Left lung (tissue), 4 donors: ENCODE measurements at regions not wholly inside any gene's neighbourhood (a gene's known extent, or its start where the extent isn't known, plus 50 kb on each side); places are given as distances from the start of the nearest gene placed in this dataset.

Source experiments
- ATAC-seq: fragments of 200-7000 bp; cut with Tn5 transposase; one replicate; pipeline ENCODE4 v1.9.1; 2020; ENCODE audit warnings: moderate library complexity
- DNase-seq, 4 donors: peaks; one replicate each; pipeline ENCODE4 v3.0.0-alpha.2; 2013 to 2020
- H3K27ac ChIP-seq, 2 donors: fragments of 200-600 bp; sonication (generic) in 1 of 2; one replicate each; pipeline versions ENCODE4 v1.5.0 to v1.8.0; 2020 to 2021
- H3K27me3 ChIP-seq, 2 donors: fragments of 200-600 bp; sonication (generic) in 1 of 2; one replicate each; pipeline versions ENCODE4 v1.5.0 to v1.8.0; 2020 to 2021
- H3K36me3 ChIP-seq, 2 donors: fragments of 200-600 bp; sonication (generic) in 1 of 2; one replicate each; pipeline versions ENCODE4 v1.5.0 to v1.8.0; 2020 to 2021
- H3K4me1 ChIP-seq, 2 donors: fragments of 200-600 bp; one replicate each; pipeline ENCODE4 v1.8.0; 2021
- H3K4me3 ChIP-seq, 2 donors: fragments of 200-600 bp; sonication (generic) in 1 of 2; one replicate each; pipeline versions ENCODE4 v1.5.0 to v1.8.0; 2020 to 2021; ENCODE audit warnings: mild to moderate bottlenecking in 1 of 2
- H3K9me3 ChIP-seq, 2 donors: fragments of 200-600 bp; sonication (generic) in 1 of 2; one replicate each; pipeline versions ENCODE4 v1.5.0 to v1.8.0; 2020 to 2021
- intact Hi-C, 2 donors: fragments of 100-400 bp; cut with DNase I; formaldehyde crosslinking; loops; one replicate each; pipeline versions ENCODE4 v1.11.2 to v1.14.2; 2022
- TF ChIP-seq, protein P1 (sequence below), 2 donors: fragments of 200-600 bp; sonication (generic) in 1 of 2; IDR thresholded peaks; one replicate each; pipeline versions ENCODE4 v1.5.0 to v1.8.0; 2021; ENCODE audit warnings: antibody characterized with exemption in 2 of 2
- donor health status: DM: no; HTN: yes; CAD: no.
- donor health status: DM: no; HTN: no; CAD: no.

DNA sequence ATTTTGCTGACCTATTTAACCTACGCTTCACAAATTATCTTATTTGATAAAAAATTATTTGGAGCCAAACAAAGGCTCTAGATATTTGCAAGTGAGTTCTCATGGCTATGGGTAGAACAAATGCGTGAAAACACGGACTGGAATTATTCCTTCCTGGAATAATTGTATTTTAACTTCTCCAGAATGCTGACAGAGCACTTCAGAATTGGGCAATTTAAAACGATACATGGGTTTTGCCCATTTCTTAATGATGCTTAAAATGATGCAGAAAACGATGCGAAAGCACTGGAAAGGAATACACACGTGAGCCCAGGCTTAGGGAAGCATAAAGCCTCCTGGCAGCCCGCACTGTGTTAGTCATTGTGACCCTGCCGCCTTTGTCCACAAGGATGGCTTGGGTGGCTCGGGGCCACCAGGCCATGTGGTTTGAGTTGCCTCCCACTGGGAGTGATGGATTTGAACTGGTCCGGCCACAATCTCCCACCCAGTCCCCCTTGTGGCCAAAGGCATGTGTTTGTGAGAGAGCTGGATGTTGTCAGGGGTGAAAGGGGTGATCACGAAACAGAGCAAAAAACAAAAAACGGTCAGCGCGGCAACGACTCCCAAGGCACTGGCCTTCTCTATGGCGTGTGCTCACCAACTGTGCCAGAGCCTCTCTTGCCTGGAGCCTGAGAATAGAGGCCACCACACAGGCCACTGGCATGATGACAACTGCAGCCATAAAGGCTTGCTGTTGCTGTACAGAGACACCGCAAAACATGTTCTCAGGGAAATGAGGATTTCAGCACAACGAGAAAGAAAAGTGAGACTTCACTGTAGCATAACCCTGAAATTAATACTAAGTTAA lies 234.2 kb upstream of the ADAMTS16 start:
- intact Hi-C loops: no loop called here
- ATAC-seq: peak; percentile 42

DNA sequence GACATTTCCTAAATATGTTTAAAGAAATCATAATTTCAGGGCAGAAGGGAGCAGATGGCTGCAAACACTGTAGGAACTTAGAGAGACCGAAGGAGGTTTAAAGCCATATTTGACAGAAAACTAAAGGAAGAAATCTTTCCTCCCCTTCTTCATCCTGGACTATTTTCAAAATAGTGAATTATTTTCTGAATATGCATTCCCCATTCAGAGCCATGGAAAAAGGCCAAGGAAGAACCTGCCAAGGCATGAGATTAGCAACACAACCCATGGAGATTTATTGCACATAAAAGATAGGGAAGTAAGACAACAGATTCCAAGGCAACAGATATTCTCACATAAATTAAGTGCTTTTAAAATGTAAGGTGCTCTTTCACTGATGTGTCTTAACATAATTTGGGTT lies 233.3 kb upstream of the ADAMTS16 start:
- H3K27me3 ChIP-seq: no peaks in the 10 kb centered on the region
- H3K4me3 ChIP-seq: no peak overlapping the region
- no peaks in the 10 kb centered on the region for H3K9me3 ChIP-seq
- no peak overlapping the region for H3K27ac ChIP-seq
- no peaks in the 10 kb centered on the region for H3K36me3 ChIP-seq
- H3K4me1 ChIP-seq: no peaks in the 10 kb centered on the region
- ATAC-seq (no peak), DNase-seq (no peak)
- intact Hi-C loops: no loop called here
- TF ChIP-seq, protein P1, sequence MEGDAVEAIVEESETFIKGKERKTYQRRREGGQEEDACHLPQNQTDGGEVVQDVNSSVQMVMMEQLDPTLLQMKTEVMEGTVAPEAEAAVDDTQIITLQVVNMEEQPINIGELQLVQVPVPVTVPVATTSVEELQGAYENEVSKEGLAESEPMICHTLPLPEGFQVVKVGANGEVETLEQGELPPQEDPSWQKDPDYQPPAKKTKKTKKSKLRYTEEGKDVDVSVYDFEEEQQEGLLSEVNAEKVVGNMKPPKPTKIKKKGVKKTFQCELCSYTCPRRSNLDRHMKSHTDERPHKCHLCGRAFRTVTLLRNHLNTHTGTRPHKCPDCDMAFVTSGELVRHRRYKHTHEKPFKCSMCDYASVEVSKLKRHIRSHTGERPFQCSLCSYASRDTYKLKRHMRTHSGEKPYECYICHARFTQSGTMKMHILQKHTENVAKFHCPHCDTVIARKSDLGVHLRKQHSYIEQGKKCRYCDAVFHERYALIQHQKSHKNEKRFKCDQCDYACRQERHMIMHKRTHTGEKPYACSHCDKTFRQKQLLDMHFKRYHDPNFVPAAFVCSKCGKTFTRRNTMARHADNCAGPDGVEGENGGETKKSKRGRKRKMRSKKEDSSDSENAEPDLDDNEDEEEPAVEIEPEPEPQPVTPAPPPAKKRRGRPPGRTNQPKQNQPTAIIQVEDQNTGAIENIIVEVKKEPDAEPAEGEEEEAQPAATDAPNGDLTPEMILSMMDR (IDR thresholded peaks at IDR 0.05): no peak

More for the DNA sequence above, 234.2 kb upstream of the ADAMTS16 start:
- DNase-seq: peak in 1 of 4 donors; percentile 36
- TF ChIP-seq, protein P1 (IDR thresholded peaks at IDR 0.05): no peak
- no peaks in the 10 kb centered on the region for H3K4me1 ChIP-seq
- no peaks in the 10 kb centered on the region for H3K36me3 ChIP-seq
- no peak overlapping the region for H3K27ac ChIP-seq
- H3K9me3 ChIP-seq: no peaks in the 10 kb centered on the region
- H3K27me3 ChIP-seq: no peaks in the 10 kb centered on the region
- H3K4me3 ChIP-seq: no peak overlapping the region

DNA sequence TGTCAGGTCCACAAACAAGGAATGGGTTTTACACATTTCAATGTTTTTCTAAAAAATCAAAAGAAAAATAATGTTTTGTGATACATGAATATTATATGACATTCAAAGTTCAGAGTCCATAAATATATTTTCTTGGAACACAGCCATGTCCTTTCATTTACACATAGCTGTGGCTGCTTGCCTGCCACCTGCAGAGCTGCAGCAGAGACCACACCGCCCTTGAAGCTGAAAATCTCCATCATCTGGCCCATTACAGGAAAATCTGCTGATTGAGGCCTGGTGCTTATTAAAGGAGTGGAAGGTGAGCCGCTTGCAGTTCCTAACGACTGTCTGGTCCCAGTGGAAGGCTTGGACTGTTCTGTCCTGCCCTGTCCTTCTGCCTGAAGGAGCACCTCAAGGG lies 232.6 kb upstream of the ADAMTS16 start:
- intact Hi-C loops: no loop called here

DNA sequence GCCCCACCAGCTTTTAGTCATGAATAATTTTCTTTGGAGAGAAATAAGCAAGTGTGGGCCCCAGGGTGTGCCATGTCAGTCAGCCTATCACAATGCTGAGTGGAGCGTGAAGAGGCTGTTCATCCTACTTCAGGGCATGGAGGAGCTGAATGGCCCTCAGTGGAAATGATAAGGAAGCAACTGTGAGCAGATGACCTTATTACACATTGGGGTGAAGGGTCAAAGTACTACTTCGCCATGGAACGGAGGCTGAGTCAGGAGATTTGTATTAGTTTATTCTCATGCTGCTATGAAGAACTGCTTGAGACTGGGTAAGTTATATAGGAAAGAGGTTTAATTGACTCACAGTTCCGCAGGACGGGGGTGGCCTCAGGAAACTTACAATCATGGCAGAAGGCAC lies 231.0 kb upstream of the ADAMTS16 start:
- TF ChIP-seq, protein P1 (IDR thresholded peaks at IDR 0.05): no peak

More for the DNA sequence above, 232.6 kb upstream of the ADAMTS16 start:
- no peak for ATAC-seq
- H3K36me3 ChIP-seq: no peaks in the 10 kb centered on the region
- H3K4me1 ChIP-seq: no peaks in the 10 kb centered on the region
- H3K9me3 ChIP-seq: no peaks in the 10 kb centered on the region
- H3K27ac ChIP-seq: no peak overlapping the region
- H3K4me3 ChIP-seq: no peak overlapping the region
- H3K27me3 ChIP-seq: no peaks in the 10 kb centered on the region
- DNase-seq: no peak
- TF ChIP-seq, protein P1 (IDR thresholded peaks at IDR 0.05): no peak

DNA sequence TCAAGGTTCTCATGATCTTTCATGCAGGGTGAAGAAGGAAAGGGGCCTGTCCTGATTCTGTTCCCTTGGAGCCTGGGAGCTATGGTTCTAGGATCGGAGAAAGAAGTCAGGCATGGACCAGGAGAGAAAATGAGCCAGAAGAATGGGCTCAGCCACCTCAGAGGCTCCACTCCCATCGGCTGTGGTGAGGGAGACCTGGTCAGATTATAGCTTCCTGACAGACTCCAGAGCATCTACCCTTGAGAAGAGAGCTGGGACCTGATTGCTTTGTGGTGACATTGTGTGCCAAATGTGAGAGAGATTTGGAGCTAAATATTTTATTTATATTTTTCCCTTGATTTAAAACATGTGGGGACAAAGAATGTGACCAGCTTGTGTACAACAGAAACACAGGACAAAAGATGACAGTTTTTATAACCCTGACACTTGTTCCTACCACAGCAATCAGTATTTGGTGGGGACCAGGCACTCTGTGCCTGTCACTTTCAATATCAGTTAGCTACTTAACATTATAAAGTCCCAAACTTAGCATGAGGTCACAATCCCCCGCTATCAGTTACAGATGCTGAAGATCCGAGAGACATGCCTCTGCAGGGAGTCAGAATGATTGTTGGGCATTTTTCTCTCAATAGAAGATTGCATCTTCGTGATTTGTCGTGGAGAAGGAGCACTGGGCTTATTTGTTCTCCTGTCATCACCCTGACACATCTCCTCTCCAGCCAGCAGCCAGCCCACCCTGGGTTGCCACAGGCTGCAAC lies 228.3 kb upstream of the ADAMTS16 start:
- Histone ChIP-seq H3K4me1 (no peaks in the 10 kb centered on the region), H3K27me3 (no peaks in the 10 kb centered on the region), H3K36me3 (no peaks in the 10 kb centered on the region), H3K27ac (no peak overlapping the region), H3K9me3 (no peaks in the 10 kb centered on the region), H3K4me3 (no peak overlapping the region)
- ATAC-seq: no peak
- TF ChIP-seq, protein P1 (IDR thresholded peaks at IDR 0.05): no peak
- intact Hi-C loops: no loop called here
- no peak for DNase-seq

More for the DNA sequence above, 231.0 kb upstream of the ADAMTS16 start:
- H3K4me1 ChIP-seq: no peaks in the 10 kb centered on the region
- H3K9me3 ChIP-seq: no peaks in the 10 kb centered on the region
- no peak overlapping the region for H3K27ac ChIP-seq
- H3K27me3 ChIP-seq: no peaks in the 10 kb centered on the region
- no peak overlapping the region for H3K4me3 ChIP-seq
- intact Hi-C loops: no loop called here
- ATAC-seq (no peak), DNase-seq (no peak)
- H3K36me3 ChIP-seq: no peaks in the 10 kb centered on the region
